ENCODE measurements at regions not wholly inside any gene's neighbourhood (a gene's known extent, or its start where the extent isn't known, plus 50 kb on each side); places are given as distances from the start of the nearest gene placed in this dataset.
A peak's percentile ranks its signal among the peaks of the same experiment; 100 is the strongest.

DNA sequence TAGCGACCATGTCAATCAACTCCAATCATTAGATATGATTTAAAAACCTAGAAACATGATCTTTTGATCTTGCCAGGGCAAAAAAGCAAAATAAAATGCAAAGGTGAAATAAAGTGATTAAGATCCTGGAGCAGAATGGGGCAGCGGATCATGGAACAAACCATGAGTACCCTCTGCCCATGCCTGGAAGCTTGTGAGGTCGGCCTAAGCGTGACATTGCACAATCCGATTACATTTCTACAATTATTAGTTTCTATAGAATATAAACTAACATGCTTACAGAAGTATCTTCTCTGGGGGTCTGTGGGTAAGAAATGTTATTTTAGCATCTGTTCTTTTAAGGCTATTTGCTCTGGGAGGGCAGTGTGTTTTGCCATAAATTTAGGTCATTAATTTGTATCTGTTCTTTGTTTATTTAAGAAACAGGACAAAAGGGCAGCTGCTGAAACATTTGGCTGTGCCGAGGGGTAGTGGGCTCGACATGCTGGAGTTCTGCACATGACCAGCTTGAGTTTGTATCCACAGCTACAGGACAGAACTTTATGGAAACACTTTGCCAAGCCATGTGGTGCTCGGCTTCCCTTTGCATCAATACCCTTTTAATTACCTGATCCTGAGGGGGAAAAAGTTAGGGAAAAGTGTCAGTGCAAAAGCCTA lies 55.9 kb downstream of the ZBTB18 start:
- H3K4me3 Mint-ChIP-seq, result no peak overlapping the region
- H3K27ac Mint-ChIP-seq, result no peak overlapping the region
- no peaks in the 10 kb centered on the region for H3K9me3 ChIP-seq (ENCODE audit: control insufficient read depth, low read length, poor library complexity, severe bottlenecking)
- peaks cover 72% of the 10 kb centered on the region for H3K27me3 Mint-ChIP-seq
- H3K36me3 Mint-ChIP-seq (ENCODE audit: low read depth), result peaks cover 4% of the 10 kb centered on the region
- H3K4me1 Mint-ChIP-seq, result peaks cover 2% of the 10 kb centered on the region
- ATAC-seq (no peak), DNase-seq (no peak)

DNA sequence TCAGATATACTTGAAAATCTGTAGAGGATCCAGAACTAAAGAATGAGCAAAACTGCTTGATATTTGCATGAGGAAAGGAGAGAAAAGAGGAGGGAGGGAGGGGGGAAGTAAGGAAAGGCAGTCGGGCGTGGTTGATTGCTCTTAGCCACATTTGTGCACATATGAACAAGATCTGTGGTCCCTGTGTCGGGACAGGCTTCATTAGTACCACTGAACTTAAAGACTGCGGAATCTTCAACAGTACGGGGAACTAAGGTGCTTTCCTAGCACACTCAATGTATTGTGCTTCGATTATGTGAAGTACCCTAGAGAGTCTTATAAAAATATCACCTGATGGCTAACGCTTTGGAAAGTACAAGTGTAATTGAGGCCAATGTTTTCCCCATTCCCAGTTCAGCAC lies 59.9 kb downstream of the ZBTB18 start:
- H3K4me1 Mint-ChIP-seq, result no peaks in the 10 kb centered on the region
- H3K4me3 Mint-ChIP-seq, result no peak overlapping the region
- DNase-seq, result no peak
- H3K9me3 ChIP-seq (ENCODE audit: control insufficient read depth, low read length, poor library complexity, severe bottlenecking), result no peaks in the 10 kb centered on the region
- no peak overlapping the region for H3K27ac Mint-ChIP-seq
- peaks cover 39% of the 10 kb centered on the region for H3K27me3 Mint-ChIP-seq
- ATAC-seq, result no peak
- no peaks in the 10 kb centered on the region for H3K36me3 Mint-ChIP-seq (ENCODE audit: low read depth)

DNA sequence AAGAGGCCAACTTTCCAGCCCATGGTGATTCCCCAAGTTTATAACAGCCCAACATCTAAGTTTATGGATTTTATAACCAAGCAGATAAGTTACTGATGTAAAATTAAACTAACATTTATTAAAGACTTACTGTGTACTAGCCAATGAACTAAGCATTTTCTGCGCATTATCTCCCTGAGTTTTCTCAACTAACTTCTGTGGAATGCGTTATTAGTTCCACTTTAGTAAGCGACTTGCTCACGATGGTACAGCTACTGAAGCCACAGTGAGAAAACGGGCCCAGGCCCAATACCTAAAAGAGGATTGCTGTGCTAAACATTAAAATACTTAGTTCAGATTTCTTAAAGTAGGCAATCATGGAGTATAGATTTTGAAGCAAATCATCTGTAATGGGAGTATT lies 61.0 kb downstream of the ZBTB18 start:
- no peak for ATAC-seq
- H3K4me1 Mint-ChIP-seq, result no peaks in the 10 kb centered on the region
- no peak overlapping the region for H3K4me3 Mint-ChIP-seq
- DNase-seq, result no peak
- H3K27ac Mint-ChIP-seq, result no peak overlapping the region
- no peaks in the 10 kb centered on the region for H3K9me3 ChIP-seq (ENCODE audit: control insufficient read depth, low read length, poor library complexity, severe bottlenecking)
- H3K27me3 Mint-ChIP-seq, result peaks cover 29% of the 10 kb centered on the region
- peaks cover 2% of the 10 kb centered on the region for H3K36me3 Mint-ChIP-seq (ENCODE audit: low read depth)

DNA sequence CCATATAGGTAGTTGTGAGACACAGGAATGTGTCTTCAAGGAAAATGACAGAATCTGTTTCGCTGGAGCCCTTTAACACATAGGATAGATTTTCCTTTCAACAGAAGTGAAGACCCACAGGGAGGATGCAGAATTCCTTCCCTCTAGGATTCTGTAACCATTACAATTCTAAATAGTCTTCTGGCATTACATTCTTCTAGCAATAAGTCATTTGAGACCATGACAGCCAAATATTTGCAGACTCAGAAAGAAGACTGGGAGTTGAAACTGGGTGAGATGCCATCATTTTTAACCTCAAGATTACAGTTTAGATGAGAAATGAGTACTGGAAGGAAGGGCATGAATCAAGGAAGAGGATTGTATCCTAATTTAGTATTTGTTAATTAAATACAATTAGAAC lies 61.6 kb downstream of the ZBTB18 start:
- H3K9me3 ChIP-seq (ENCODE audit: control insufficient read depth, low read length, poor library complexity, severe bottlenecking), result no peaks in the 10 kb centered on the region
- DNase-seq, result no peak
- H3K4me1 Mint-ChIP-seq, result no peaks in the 10 kb centered on the region
- H3K27ac Mint-ChIP-seq, result no peak overlapping the region
- no peak for ATAC-seq
- peaks cover 2% of the 10 kb centered on the region for H3K36me3 Mint-ChIP-seq (ENCODE audit: low read depth)
- H3K4me3 Mint-ChIP-seq, result no peak overlapping the region
- H3K27me3 Mint-ChIP-seq, result peaks cover 27% of the 10 kb centered on the region

DNA sequence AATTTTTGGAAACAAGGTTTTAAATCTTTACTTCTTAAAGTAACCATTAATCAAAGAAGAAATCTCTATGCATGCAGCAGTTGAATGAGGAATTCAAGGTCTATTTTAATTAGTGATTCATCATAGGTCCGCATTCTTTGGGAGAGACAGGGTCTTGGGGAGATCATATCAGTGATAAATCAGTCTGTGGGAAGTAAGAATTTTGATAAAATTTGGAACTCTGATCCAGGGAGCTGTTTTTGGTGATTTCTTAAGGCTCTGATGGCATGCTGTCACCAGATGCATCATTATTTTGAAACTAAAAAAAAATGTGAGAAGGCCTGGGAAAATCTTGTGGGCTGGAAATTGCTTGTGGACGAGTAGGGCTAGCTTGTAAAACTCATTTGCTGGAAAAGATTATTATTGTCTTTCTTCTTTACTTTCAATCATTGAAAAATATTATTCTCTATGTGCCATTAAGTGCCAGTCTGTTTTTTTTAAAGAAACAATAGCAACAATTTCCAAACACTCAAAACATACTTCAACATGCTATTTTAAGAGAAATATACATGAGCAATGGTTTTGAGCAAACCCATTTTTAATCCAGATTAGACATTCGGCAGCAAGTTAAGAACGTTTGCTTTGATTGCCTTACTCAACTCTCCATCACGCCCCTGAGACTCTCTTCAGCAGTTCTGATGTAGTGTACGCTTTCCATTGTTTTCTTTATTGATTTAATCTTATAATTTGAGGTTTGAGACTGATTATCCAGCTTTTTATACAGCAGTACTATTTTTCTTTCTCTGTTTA lies 62.6 kb downstream of the ZBTB18 start:
- Mint-ChIP-seq H3K27ac (no peak overlapping the region), H3K36me3 (ENCODE audit: low read depth) (peaks cover 4% of the 10 kb centered on the region), H3K4me3 (no peak overlapping the region), H3K27me3 (peaks cover 35% of the 10 kb centered on the region), H3K4me1 (no peaks in the 10 kb centered on the region)
- ATAC-seq (no peak), DNase-seq (no peak)
- H3K9me3 ChIP-seq (ENCODE audit: control insufficient read depth, low read length, poor library complexity, severe bottlenecking), result no peaks in the 10 kb centered on the region

DNA sequence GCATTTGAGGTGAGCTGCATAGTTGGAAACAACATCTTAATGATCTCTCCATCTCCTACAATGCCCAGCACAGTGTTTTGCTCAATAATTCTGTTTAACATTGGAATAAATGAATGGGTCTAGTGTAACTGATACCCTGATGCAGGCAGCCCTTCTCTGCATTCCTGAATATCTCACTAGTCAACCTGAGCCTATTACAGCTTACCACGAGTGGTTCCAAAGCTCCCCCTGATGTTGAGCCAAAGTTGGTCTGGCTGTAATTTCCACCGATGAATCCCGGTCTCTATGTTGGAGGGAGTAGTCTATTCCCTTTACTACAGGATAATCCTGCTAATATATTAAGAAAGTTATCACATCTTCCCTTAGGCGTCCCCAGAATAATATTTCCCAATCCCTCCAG lies 63.8 kb downstream of the ZBTB18 start:
- DNase-seq, result no peak
- H3K27me3 Mint-ChIP-seq, result peaks cover 36% of the 10 kb centered on the region

DNA sequence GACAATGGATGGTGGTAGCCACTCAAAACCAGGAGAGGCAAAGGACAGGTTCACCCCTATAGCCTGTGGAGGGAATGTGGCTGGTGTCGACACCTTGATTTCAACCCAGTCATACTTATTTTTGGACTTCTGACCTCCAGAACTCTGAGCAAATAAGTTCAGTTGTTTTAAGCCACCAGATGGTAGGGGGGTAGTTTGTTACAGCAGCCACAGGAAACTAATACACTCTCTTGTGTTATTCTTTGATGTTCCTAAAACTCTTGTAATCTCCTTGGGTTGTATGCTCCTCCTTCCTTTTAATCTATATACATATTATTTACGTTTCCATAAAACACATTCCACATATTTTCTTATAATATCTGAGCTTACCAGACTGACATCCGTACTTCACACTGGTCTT lies 65.9 kb downstream of the ZBTB18 start:
- peaks cover 35% of the 10 kb centered on the region for H3K27me3 Mint-ChIP-seq
- H3K27ac Mint-ChIP-seq, result no peak overlapping the region
- H3K9me3 ChIP-seq (ENCODE audit: control insufficient read depth, low read length, poor library complexity, severe bottlenecking), result no peaks in the 10 kb centered on the region
- DNase-seq (no peak), ATAC-seq (no peak)
- no peak overlapping the region for H3K4me3 Mint-ChIP-seq
- H3K36me3 Mint-ChIP-seq (ENCODE audit: low read depth), result peaks cover 10% of the 10 kb centered on the region
- H3K4me1 Mint-ChIP-seq, result no peaks in the 10 kb centered on the region

More for the DNA sequence above, 63.8 kb downstream of the ZBTB18 start:
- ATAC-seq, result no peak
- no peak overlapping the region for H3K27ac Mint-ChIP-seq
- peaks cover 9% of the 10 kb centered on the region for H3K36me3 Mint-ChIP-seq (ENCODE audit: low read depth)
- H3K9me3 ChIP-seq (ENCODE audit: control insufficient read depth, low read length, poor library complexity, severe bottlenecking), result no peaks in the 10 kb centered on the region
- H3K4me1 Mint-ChIP-seq, result no peaks in the 10 kb centered on the region
- no peak overlapping the region for H3K4me3 Mint-ChIP-seq

DNA sequence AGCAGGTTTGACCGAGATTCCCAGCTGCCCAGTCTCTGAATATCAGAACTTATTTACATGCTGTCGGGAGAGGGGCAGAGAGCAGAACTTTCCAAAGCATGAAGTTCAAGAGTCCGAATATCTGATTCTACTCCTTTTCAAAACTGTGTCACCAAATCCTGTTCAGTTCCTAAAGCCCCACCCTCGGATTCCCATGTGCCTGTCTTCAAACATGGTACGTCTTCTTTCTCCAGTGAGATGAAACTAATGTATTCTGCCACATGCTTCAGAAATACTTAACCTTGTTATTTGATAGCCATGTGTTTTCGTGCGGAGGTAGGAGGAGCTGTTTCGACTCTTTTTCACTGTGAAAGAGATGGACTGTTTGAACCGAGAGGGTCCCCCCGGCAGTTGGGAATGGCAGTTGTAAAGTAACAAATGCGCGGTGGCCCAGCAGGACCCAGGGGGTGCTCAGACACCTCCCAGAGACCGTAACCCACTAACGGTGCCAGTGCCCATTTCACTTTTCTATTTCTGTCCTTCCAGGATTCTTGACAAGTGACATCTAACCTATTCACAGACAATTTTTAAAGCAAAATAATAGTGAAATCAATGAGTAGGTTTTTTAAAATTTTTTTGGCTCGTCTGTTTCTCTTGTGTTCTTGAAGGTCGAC lies 67.2 kb downstream of the ZBTB18 start:
- Mint-ChIP-seq H3K27ac (no peak overlapping the region), H3K36me3 (ENCODE audit: low read depth) (peaks cover 10% of the 10 kb centered on the region), H3K27me3 (peaks cover 35% of the 10 kb centered on the region), H3K4me1 (no peaks in the 10 kb centered on the region), H3K4me3 (no peak overlapping the region)
- H3K9me3 ChIP-seq (ENCODE audit: control insufficient read depth, low read length, poor library complexity, severe bottlenecking), result no peaks in the 10 kb centered on the region
- DNase-seq, result no peak
- ATAC-seq, result no peak

DNA sequence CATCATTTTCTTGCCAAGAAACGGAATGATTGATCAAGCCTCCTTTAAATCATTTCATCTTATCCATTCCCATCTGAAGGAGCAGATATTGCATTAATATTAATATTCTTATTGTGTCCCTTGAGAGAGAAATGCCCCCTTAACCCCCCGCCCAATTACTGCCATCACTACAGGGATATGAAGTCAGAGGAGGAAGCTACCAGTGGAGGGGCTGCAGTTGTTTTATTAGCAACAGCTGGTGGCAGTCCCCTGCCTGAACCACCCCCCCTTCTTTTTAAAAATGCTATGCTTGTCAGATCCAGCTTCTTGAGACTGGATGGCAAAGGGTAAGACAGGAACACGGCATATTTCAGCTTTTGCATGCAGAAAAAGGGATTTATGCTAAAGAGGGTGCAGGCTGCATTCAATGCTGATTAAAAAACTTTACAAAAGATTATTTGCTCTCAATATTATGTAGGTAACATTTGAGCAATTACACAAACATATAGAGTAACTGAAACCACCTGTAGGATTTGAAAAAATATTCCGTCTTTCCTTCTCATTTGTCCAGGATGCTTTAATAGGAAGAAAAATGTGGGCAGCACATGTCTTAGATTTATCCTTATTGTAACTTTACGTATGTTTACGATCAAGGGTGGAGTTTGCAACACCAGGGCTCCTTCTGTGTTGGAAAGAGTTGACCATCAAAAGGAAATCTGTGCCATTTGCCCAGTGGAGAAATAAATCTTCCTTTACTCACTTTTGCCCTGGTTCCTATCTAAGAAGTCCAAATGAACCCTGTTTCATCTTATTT lies 77.7 kb downstream of the ZBTB18 start:
- Mint-ChIP-seq H3K4me1 (peaks cover 2% of the 10 kb centered on the region), H3K27ac (no peak overlapping the region), H3K27me3 (peaks cover 13% of the 10 kb centered on the region), H3K36me3 (ENCODE audit: low read depth) (no peaks in the 10 kb centered on the region), H3K4me3 (no peak overlapping the region)
- DNase-seq, result no peak
- no peaks in the 10 kb centered on the region for H3K9me3 ChIP-seq (ENCODE audit: control insufficient read depth, low read length, poor library complexity, severe bottlenecking)
- no peak for ATAC-seq

DNA sequence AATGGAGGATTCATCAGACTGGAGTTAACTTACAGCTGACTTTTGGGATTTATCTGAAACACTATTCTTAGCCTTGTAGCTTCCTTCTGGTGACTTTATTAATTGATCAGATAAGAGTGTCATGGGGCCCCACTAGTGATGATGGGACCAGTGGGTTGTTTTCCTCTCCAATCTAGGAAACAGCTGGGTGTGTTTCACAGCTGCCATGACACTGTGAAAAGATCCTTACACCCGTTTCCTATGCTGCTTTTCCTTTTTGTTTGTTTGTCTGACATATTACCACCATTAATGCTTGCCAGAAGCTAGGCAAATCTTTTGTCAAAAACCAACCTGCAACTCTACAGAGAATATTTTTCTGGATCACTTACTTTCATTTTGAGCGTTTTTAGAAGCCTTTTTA lies 86.2 kb downstream of the ZBTB18 start:
- Mint-ChIP-seq H3K27me3 (peaks cover 60% of the 10 kb centered on the region), H3K36me3 (ENCODE audit: low read depth) (no peaks in the 10 kb centered on the region), H3K27ac (no peak overlapping the region), H3K4me3 (peak overlapping the region; percentile 68), H3K4me1 (peaks cover 7% of the 10 kb centered on the region)
- no peaks in the 10 kb centered on the region for H3K9me3 ChIP-seq (ENCODE audit: control insufficient read depth, low read length, poor library complexity, severe bottlenecking)
- ATAC-seq (no peak), DNase-seq (no peak)

DNA sequence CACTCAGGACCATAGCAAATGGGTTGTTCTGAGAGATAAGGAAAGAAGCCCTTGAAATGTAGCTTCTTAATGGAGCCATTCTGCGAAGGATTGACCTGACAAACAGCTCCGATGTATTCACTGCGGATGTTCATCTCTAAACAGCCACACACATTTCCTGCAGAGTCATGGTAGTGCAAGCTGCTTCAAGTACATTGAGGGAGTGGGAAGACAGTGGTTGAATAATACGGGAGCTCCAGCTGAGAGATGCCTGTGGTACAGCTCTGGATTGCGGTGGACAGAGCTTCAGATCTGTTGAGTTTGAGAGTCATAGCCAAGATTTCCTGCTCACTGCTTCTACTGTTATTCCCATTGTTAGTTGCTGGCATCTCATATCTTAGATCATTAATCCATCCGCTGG lies 86.6 kb downstream of the ZBTB18 start:
- H3K4me1 Mint-ChIP-seq, result peaks cover 7% of the 10 kb centered on the region
- peaks cover 60% of the 10 kb centered on the region for H3K27me3 Mint-ChIP-seq
- no peaks in the 10 kb centered on the region for H3K36me3 Mint-ChIP-seq (ENCODE audit: low read depth)
- DNase-seq, result no peak
- H3K9me3 ChIP-seq (ENCODE audit: control insufficient read depth, low read length, poor library complexity, severe bottlenecking), result no peaks in the 10 kb centered on the region
- no peak for ATAC-seq
- H3K27ac Mint-ChIP-seq, result no peak overlapping the region
- peak overlapping the region; percentile 68 for H3K4me3 Mint-ChIP-seq

DNA sequence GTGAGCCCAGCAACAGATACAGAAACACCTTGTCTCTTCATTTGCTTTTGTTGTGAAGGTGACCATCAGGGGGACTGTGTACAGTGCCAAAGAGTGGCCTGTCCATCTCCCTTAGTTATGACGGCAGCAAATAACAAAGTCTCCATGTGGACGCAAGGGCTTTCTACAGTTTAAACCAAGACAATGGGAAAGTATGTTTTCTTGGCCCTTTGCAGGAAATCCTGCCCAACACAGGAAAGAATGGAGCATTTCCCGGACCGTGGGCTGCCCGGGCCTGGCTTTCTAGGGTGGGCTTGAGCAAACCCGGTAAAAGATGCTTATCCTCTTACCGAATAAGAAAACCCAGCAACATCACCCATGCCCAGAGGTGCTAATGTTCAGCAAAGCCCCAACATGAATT lies 87.3 kb downstream of the ZBTB18 start:
- DNase-seq (no peak), ATAC-seq (no peak)
- H3K9me3 ChIP-seq (ENCODE audit: control insufficient read depth, low read length, poor library complexity, severe bottlenecking), result no peaks in the 10 kb centered on the region
- no peaks in the 10 kb centered on the region for H3K36me3 Mint-ChIP-seq (ENCODE audit: low read depth)
- H3K27ac Mint-ChIP-seq, result no peak overlapping the region
- peaks cover 57% of the 10 kb centered on the region for H3K27me3 Mint-ChIP-seq
- H3K4me3 Mint-ChIP-seq, result no peak overlapping the region
- H3K4me1 Mint-ChIP-seq, result peaks cover 7% of the 10 kb centered on the region

DNA sequence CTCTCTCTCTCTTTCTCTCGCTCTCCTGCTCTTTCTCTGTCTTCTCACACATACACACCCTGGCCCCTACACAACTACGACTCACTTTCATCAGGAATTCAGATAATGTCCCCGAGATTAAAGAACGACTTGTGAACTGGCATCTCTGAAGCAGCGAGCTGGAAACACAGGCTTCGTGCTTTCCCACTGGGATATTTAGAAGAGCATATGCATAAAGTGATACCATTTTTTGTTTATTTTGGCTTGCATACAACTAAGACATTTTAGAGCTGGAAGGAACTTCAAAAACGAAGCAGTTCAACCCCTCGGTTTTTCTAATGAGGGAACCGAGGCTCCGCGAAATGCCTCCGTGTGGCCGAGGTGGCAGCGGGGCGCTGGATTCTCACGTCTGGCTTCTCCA lies 88.6 kb downstream of the ZBTB18 start:
- DNase-seq (no peak), ATAC-seq (no peak)
- H3K4me3 Mint-ChIP-seq, result no peak overlapping the region
- H3K27me3 Mint-ChIP-seq, result peaks cover 48% of the 10 kb centered on the region
- peaks cover 7% of the 10 kb centered on the region for H3K4me1 Mint-ChIP-seq
- no peaks in the 10 kb centered on the region for H3K9me3 ChIP-seq (ENCODE audit: control insufficient read depth, low read length, poor library complexity, severe bottlenecking)
- H3K27ac Mint-ChIP-seq, result no peak overlapping the region
- no peaks in the 10 kb centered on the region for H3K36me3 Mint-ChIP-seq (ENCODE audit: low read depth)
